ENCODE measurements at regions not wholly inside any gene's neighbourhood (a gene's known extent, or its start where the extent isn't known, plus 50 kb on each side); places are given as distances from the start of the nearest gene placed in this dataset.

GRCh38 chr15:95324656-95325055 lies 1005.8 kb upstream of the NR2F2 start:
- Mint-ChIP-seq H3K27me3 (ENCODE audit: low read depth) (peaks cover 27% of the 10 kb centered on the region), H3K4me1 (peaks cover 13% of the 10 kb centered on the region; the same call in 1 of the 2 replicates), H3K9me3 (no peaks in the 10 kb centered on the region), H3K4me3 (no peak overlapping the region), H3K27ac (no peak overlapping the region), H3K36me3 (no peaks in the 10 kb centered on the region)
- ATAC-seq (no peak), DNase-seq (ENCODE audit: low spot score) (no peak)
- POLR2A ChIA-PET: interaction anchor here (0.8 kb wide), 1 partner anchor 250 kb away, joined by 3 read pairs; no protein-coding TSS in a partner anchor
- CTCF ChIA-PET: no interaction called here
- TF ChIP-seq RELA (CRISPR knock-in tag; IDR thresholded peaks at IDR 0.05; ENCODE audit: borderline replicate concordance): no peak
- TF ChIP-seq, protein P1, sequence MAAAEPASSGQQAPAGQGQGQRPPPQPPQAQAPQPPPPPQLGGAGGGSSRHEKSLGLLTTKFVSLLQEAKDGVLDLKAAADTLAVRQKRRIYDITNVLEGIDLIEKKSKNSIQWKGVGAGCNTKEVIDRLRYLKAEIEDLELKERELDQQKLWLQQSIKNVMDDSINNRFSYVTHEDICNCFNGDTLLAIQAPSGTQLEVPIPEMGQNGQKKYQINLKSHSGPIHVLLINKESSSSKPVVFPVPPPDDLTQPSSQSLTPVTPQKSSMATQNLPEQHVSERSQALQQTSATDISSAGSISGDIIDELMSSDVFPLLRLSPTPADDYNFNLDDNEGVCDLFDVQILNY (CRISPR knock-in tag; IDR thresholded peaks at IDR 0.05): no peak
- no peak for TF ChIP-seq ZNF532 (CRISPR knock-in tag; IDR thresholded peaks at IDR 0.05; ENCODE audit: borderline replicate concordance)
- no peak for TF ChIP-seq ZBTB43 (CRISPR knock-in tag; IDR thresholded peaks at IDR 0.05)
- no peak for TF ChIP-seq TP53 (CRISPR knock-in tag; IDR thresholded peaks at IDR 0.05)
- TF ChIP-seq, protein P2, sequence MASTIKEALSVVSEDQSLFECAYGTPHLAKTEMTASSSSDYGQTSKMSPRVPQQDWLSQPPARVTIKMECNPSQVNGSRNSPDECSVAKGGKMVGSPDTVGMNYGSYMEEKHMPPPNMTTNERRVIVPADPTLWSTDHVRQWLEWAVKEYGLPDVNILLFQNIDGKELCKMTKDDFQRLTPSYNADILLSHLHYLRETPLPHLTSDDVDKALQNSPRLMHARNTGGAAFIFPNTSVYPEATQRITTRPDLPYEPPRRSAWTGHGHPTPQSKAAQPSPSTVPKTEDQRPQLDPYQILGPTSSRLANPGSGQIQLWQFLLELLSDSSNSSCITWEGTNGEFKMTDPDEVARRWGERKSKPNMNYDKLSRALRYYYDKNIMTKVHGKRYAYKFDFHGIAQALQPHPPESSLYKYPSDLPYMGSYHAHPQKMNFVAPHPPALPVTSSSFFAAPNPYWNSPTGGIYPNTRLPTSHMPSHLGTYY (CRISPR knock-in tag; IDR thresholded peaks at IDR 0.05): no peak
- TF ChIP-seq, protein P3, sequence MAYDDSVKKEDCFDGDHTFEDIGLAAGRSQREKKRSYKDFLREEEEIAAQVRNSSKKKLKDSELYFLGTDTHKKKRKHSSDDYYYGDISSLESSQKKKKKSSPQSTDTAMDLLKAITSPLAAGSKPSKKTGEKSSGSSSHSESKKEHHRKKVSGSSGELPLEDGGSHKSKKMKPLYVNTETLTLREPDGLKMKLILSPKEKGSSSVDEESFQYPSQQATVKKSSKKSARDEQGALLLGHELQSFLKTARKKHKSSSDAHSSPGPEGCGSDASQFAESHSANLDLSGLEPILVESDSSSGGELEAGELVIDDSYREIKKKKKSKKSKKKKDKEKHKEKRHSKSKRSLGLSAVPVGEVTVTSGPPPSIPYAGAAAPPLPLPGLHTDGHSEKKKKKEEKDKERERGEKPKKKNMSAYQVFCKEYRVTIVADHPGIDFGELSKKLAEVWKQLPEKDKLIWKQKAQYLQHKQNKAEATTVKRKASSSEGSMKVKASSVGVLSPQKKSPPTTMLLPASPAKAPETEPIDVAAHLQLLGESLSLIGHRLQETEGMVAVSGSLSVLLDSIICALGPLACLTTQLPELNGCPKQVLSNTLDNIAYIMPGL (CRISPR knock-in tag; IDR thresholded peaks at IDR 0.05): no peak
- TF ChIP-seq, protein P4, sequence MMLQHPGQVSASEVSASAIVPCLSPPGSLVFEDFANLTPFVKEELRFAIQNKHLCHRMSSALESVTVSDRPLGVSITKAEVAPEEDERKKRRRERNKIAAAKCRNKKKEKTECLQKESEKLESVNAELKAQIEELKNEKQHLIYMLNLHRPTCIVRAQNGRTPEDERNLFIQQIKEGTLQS (CRISPR knock-in tag; conservative IDR thresholded peaks at IDR 0.05): no peak
- no peak for TF ChIP-seq AFF4 (CRISPR knock-in tag; IDR thresholded peaks at IDR 0.05; ENCODE audit: borderline replicate concordance)
- no peak for TF ChIP-seq FOXP4 (CRISPR knock-in tag; IDR thresholded peaks at IDR 0.05)
- no peak for TF ChIP-seq KAT7 (CRISPR knock-in tag; IDR thresholded peaks at IDR 0.05; ENCODE audit: borderline replicate concordance)
- TF ChIP-seq GTF2I (CRISPR knock-in tag; conservative IDR thresholded peaks at IDR 0.05): no peak
- TF ChIP-seq ZSCAN18 (CRISPR knock-in tag; IDR thresholded peaks at IDR 0.05): no peak
- TF ChIP-seq, protein P5, sequence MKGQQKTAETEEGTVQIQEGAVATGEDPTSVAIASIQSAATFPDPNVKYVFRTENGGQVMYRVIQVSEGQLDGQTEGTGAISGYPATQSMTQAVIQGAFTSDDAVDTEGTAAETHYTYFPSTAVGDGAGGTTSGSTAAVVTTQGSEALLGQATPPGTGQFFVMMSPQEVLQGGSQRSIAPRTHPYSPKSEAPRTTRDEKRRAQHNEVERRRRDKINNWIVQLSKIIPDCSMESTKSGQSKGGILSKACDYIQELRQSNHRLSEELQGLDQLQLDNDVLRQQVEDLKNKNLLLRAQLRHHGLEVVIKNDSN (CRISPR knock-in tag; IDR thresholded peaks at IDR 0.05): no peak
- no peak for TF ChIP-seq MXD4 (CRISPR knock-in tag; IDR thresholded peaks at IDR 0.05; ENCODE audit: borderline replicate concordance)
- no peak for TF ChIP-seq ZNF416 (CRISPR knock-in tag; IDR thresholded peaks at IDR 0.05)
- no peak for TF ChIP-seq ZNF232 (CRISPR knock-in tag; IDR thresholded peaks at IDR 0.05)
